ENCODE measurements at regions not wholly inside any gene's neighbourhood (a gene's known extent, or its start where the extent isn't known, plus 50 kb on each side); places are given as distances from the start of the nearest gene placed in this dataset.

DNA sequence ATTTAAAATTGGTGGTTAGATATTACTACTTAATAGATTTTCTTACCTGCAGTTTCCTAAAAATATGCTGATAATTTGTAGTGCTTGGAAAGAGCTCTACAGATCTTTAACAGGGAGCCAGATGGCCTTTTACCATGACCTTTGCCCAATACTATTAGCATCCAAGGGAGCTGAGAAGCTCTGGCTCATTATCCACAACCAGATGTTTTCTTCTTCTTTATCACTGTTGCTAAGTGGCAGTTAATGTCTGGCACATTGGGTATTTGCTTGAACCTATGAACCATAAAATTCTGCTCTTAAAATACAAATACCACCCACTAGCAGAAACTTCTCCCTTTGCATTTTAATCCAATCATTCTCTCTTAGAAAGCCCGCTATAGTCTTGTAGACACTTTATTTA, 1480.3 kb downstream of the C4orf33 start:
- TF ChIP-seq BHLHE40 (IDR thresholded peaks at IDR 0.05; ENCODE audit: borderline replicate concordance): no peak
- no peak for TF ChIP-seq ELF4 (IDR thresholded peaks at IDR 0.05)
- no peak for DNase-seq (ENCODE audit: extremely low spot score)
- CTCF ChIA-PET: no interaction called here

DNA sequence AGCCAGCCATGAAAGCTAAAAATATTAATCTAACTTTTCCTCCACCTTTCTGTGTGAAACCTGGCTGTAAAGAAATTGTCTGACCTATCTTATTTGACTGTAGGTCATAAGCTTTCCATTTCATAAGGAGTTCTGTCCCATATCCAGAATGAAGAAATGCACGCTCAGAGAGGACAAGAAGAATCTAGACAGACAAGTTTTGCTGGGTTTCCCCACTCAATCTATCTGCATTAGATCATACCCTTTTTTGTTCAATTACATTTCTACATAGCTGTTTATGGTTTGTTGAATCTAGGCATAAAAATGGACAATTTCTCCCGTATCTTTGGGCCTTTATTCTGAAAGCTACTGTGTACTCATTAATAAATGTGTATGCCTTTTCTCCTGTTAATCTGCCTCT, 1495.1 kb downstream of the C4orf33 start:
- ChIA-PET POLR2A (no interaction called here), CTCF (no interaction called here)
- TF ChIP-seq FOXM1 (IDR thresholded peaks at IDR 0.05; ENCODE audit: borderline replicate concordance) (no peak), PKNOX1 (IDR thresholded peaks at IDR 0.05) (no peak), TARDBP (IDR thresholded peaks at IDR 0.05) (no peak), NFRKB (IDR thresholded peaks at IDR 0.05) (no peak), LEF1 (IDR thresholded peaks at IDR 0.05; ENCODE audit: borderline replicate concordance) (no peak), SUZ12 (IDR thresholded peaks at IDR 0.05) (no peak), L3MBTL2 (conservative IDR thresholded peaks at IDR 0.05) (no peak), ZNF384 (IDR thresholded peaks at IDR 0.05) (no peak), ARNT (IDR thresholded peaks at IDR 0.05) (no peak), ELF4 (IDR thresholded peaks at IDR 0.05) (no peak), BHLHE40 (IDR thresholded peaks at IDR 0.05; ENCODE audit: borderline replicate concordance) (no peak), HDGF (IDR thresholded peaks at IDR 0.05; ENCODE audit: borderline replicate concordance) (no peak), FOXA1 (IDR thresholded peaks at IDR 0.05) (no peak), FOXK2 (IDR thresholded peaks at IDR 0.05) (no peak), CTBP1 (IDR thresholded peaks at IDR 0.05; ENCODE audit: borderline replicate concordance) (no peak), SP1 (IDR thresholded peaks at IDR 0.05) (no peak)
- no peak for DNase-seq (ENCODE audit: extremely low spot score)

More for the DNA sequence above, 1480.3 kb downstream of the C4orf33 start:
- POLR2A ChIA-PET: no interaction called here

DNA sequence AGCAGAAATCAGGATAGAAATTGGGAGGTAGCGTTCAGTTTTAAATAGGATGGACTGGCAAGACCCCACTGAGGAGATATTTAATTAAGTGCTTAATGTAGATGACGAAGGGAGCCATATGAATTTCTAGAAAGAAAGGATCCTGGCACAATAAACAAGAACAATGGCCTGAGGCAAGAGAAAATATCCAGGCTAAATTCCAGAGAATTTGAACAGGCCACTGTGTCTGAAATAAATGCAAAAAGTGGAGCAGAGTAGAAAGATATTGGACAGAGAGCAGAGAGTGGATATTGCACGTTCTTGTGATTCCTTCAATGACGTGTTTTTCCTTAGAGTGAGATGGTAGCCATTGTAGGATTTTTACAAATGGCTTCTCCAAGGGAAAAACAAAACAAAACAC, 1504.8 kb downstream of the C4orf33 start:
- ChIA-PET CTCF (no interaction called here), POLR2A (no interaction called here)
- no peak for DNase-seq (ENCODE audit: extremely low spot score)
- TF ChIP-seq TARDBP (IDR thresholded peaks at IDR 0.05) (no peak), FOXK2 (IDR thresholded peaks at IDR 0.05) (no peak), FOXA1 (IDR thresholded peaks at IDR 0.05) (no peak), PKNOX1 (IDR thresholded peaks at IDR 0.05) (no peak), LEF1 (IDR thresholded peaks at IDR 0.05; ENCODE audit: borderline replicate concordance) (no peak), HDGF (IDR thresholded peaks at IDR 0.05; ENCODE audit: borderline replicate concordance) (no peak)

GRCh38 chr4:130603043-130603442, 1507.1 kb downstream of the C4orf33 start:
- POLR2A ChIA-PET: no interaction called here
- CTCF ChIA-PET: no interaction called here
- TF ChIP-seq BHLHE40 (IDR thresholded peaks at IDR 0.05; ENCODE audit: borderline replicate concordance) (no peak), FOXK2 (IDR thresholded peaks at IDR 0.05) (no peak), CTBP1 (IDR thresholded peaks at IDR 0.05; ENCODE audit: borderline replicate concordance) (no peak), PKNOX1 (IDR thresholded peaks at IDR 0.05) (no peak), HDGF (IDR thresholded peaks at IDR 0.05; ENCODE audit: borderline replicate concordance) (no peak), FOXA1 (IDR thresholded peaks at IDR 0.05) (no peak), LEF1 (IDR thresholded peaks at IDR 0.05; ENCODE audit: borderline replicate concordance) (no peak), ARNT (IDR thresholded peaks at IDR 0.05) (no peak), L3MBTL2 (conservative IDR thresholded peaks at IDR 0.05) (no peak), FOXM1 (IDR thresholded peaks at IDR 0.05; ENCODE audit: borderline replicate concordance) (no peak), ELF4 (IDR thresholded peaks at IDR 0.05) (no peak), NFRKB (IDR thresholded peaks at IDR 0.05) (no peak), ZNF384 (IDR thresholded peaks at IDR 0.05) (no peak), SP1 (IDR thresholded peaks at IDR 0.05) (no peak), TARDBP (IDR thresholded peaks at IDR 0.05) (no peak), SUZ12 (IDR thresholded peaks at IDR 0.05) (no peak)
- DNase-seq (ENCODE audit: extremely low spot score): no peak

DNA sequence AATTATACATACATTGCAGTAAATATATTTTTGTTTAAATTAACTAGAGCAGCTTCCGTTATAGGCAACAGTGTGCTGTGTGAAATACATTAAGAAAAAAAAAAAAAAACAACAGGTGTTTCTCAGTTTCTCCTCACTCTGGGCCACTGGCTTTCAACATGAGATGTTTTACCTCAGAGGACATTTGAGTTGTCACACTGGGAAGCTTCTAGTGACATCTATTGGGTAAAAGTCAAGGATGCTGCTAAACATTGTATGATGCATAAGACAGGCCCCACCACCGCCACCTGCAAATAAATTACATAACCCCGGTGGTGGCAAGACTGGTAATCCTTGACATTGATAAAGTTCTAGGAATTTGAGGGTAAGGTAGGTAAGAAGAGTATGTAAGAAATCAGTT, 1512.2 kb downstream of the C4orf33 start:
- no peak for TF ChIP-seq ARNT (IDR thresholded peaks at IDR 0.05)
- no peak for TF ChIP-seq CTBP1 (IDR thresholded peaks at IDR 0.05; ENCODE audit: borderline replicate concordance)
- TF ChIP-seq L3MBTL2 (conservative IDR thresholded peaks at IDR 0.05): no peak
- no peak for TF ChIP-seq HDGF (IDR thresholded peaks at IDR 0.05; ENCODE audit: borderline replicate concordance)
- no peak for TF ChIP-seq BHLHE40 (IDR thresholded peaks at IDR 0.05; ENCODE audit: borderline replicate concordance)
- no peak for TF ChIP-seq ELF4 (IDR thresholded peaks at IDR 0.05)
- no peak for TF ChIP-seq FOXK2 (IDR thresholded peaks at IDR 0.05)
- TF ChIP-seq FOXA1 (IDR thresholded peaks at IDR 0.05): no peak
- no peak for TF ChIP-seq NFRKB (IDR thresholded peaks at IDR 0.05)
- TF ChIP-seq PKNOX1 (IDR thresholded peaks at IDR 0.05): no peak
- no peak for TF ChIP-seq SP1 (IDR thresholded peaks at IDR 0.05)
- TF ChIP-seq FOXM1 (IDR thresholded peaks at IDR 0.05; ENCODE audit: borderline replicate concordance): no peak
- ChIA-PET POLR2A (no interaction called here), CTCF (interaction anchor here (0.9 kb wide), 1 partner anchor 683 kb away, joined by 3 read pairs; no protein-coding TSS in a partner anchor)
- no peak for DNase-seq (ENCODE audit: extremely low spot score)

- ChIA-PET CTCF (no interaction called here), POLR2A (no interaction called here)
- TF ChIP-seq FOXM1 (IDR thresholded peaks at IDR 0.05; ENCODE audit: borderline replicate concordance): no peak
- no peak for TF ChIP-seq SUZ12 (IDR thresholded peaks at IDR 0.05)
- TF ChIP-seq CTBP1 (IDR thresholded peaks at IDR 0.05; ENCODE audit: borderline replicate concordance): no peak
- no peak for TF ChIP-seq NFRKB (IDR thresholded peaks at IDR 0.05)
- TF ChIP-seq HDGF (IDR thresholded peaks at IDR 0.05; ENCODE audit: borderline replicate concordance): no peak
- TF ChIP-seq PKNOX1 (IDR thresholded peaks at IDR 0.05): no peak
- no peak for TF ChIP-seq L3MBTL2 (conservative IDR thresholded peaks at IDR 0.05)
- no peak for TF ChIP-seq ZNF384 (IDR thresholded peaks at IDR 0.05)
- no peak for TF ChIP-seq BHLHE40 (IDR thresholded peaks at IDR 0.05; ENCODE audit: borderline replicate concordance)
- no peak for TF ChIP-seq SP1 (IDR thresholded peaks at IDR 0.05)
- no peak for TF ChIP-seq ARNT (IDR thresholded peaks at IDR 0.05)
- no peak for TF ChIP-seq LEF1 (IDR thresholded peaks at IDR 0.05; ENCODE audit: borderline replicate concordance)
- no peak for TF ChIP-seq TARDBP (IDR thresholded peaks at IDR 0.05)
- no peak for TF ChIP-seq FOXA1 (IDR thresholded peaks at IDR 0.05)
- TF ChIP-seq ELF4 (IDR thresholded peaks at IDR 0.05): no peak
- no peak for TF ChIP-seq FOXK2 (IDR thresholded peaks at IDR 0.05)
- no peak for DNase-seq (ENCODE audit: extremely low spot score)
Observed at GRCh38 chr4:130628531-130628930, 1532.6 kb downstream of the C4orf33 start.

All from HEK293T (cell line).